Neuronal stem cell (in vitro differentiated cells): ENCODE measurements at regions not wholly inside any gene's neighbourhood (a gene's known extent, or its start where the extent isn't known, plus 50 kb on each side); places are given as distances from the start of the nearest gene placed in this dataset.
A peak's percentile ranks its signal among the peaks of the same experiment; 100 is the strongest.

Experiments
- DNase-seq: peaks from one replicate; pipeline ENCODE4 v3.0.0-alpha.2; 2013; ENCODE audit warnings: low spot score
- H2AFZ ChIP-seq: one replicate; pipeline ENCODE4 v1.6.1; 2013; ENCODE audit warnings: mild to moderate bottlenecking, low read length, inconsistent platforms
- H2AK5ac ChIP-seq: 2 replicates; pipeline ENCODE4 v1.6.1; 2013; ENCODE audit warnings: low read depth, mild to moderate bottlenecking, inconsistent platforms, low read length, moderate library complexity, mixed read lengths
- H2BK120ac ChIP-seq: 2 replicates; pipeline ENCODE4 v1.6.1; 2013; ENCODE audit warnings: low read depth, mild to moderate bottlenecking, inconsistent platforms, low read length, moderate library complexity, mixed read lengths
- H2BK12ac ChIP-seq: one replicate; pipeline ENCODE4 v1.6.1; 2013; ENCODE audit warnings: low read length, inconsistent platforms
- H2BK15ac ChIP-seq: 2 replicates; pipeline ENCODE4 v1.6.1; 2013; ENCODE audit warnings: mild to moderate bottlenecking, low read length, inconsistent platforms, mixed read lengths
- H2BK5ac ChIP-seq: one replicate; pipeline ENCODE4 v1.6.1; 2013; ENCODE audit warnings: inconsistent platforms, mild to moderate bottlenecking, low read length, moderate library complexity
- H3K14ac ChIP-seq: one replicate; pipeline ENCODE4 v1.6.1; 2013; ENCODE audit warnings: low read length, inconsistent platforms
- H3K18ac ChIP-seq: 2 replicates; pipeline ENCODE4 v1.6.1; 2013; ENCODE audit warnings: low read length, inconsistent platforms
- H3K23ac ChIP-seq: 2 replicates; pipeline ENCODE4 v1.6.1; 2013; ENCODE audit warnings: low read depth, mild to moderate bottlenecking, mixed read lengths, low read length, inconsistent platforms; ENCODE audit not compliant: poor library complexity
- H3K27ac ChIP-seq: replicated peaks from 3 replicates; pipeline ENCODE4 v1.5.1; 2013; ENCODE audit warnings: low read length, inconsistent platforms
- H3K27me3 ChIP-seq, 3 experiments: 2 replicates each; pipeline ENCODE4 v1.6.1; 2013; ENCODE audit warnings: low read length in 3 of 3, mild to moderate bottlenecking in 2 of 3, inconsistent platforms in 1 of 3, low read depth in 1 of 3, mixed read lengths in 1 of 3, moderate library complexity in 1 of 3; ENCODE audit not compliant: control insufficient read depth in 3 of 3, insufficient read depth in 3 of 3
- H3K36me3 ChIP-seq, 2 donors: replicated peaks in 1 of 2; 2 replicates each; pipeline ENCODE4 v1.6.1; 2013; ENCODE audit warnings: low read length in 2 of 2; ENCODE audit not compliant: control insufficient read depth in 2 of 2, insufficient read depth in 2 of 2
- H3K4ac ChIP-seq: 2 replicates; pipeline ENCODE4 v1.6.1; 2013; ENCODE audit warnings: inconsistent platforms, mild to moderate bottlenecking, low read length, moderate library complexity
- H3K4me1 ChIP-seq, 2 donors: 1 replicate in 1 of 2; 2 replicates in 1 of 2; pipeline ENCODE4 v1.6.1; 2013; ENCODE audit warnings: low read length in 2 of 2, low read depth in 1 of 2; ENCODE audit not compliant: control insufficient read depth in 2 of 2, insufficient read depth in 1 of 2
- H3K4me2 ChIP-seq: one replicate; pipeline ENCODE4 v1.6.1; 2013; ENCODE audit warnings: mild to moderate bottlenecking, low read length, inconsistent platforms; ENCODE audit not compliant: insufficient read depth, poor library complexity, severe bottlenecking
- H3K4me3 ChIP-seq, 2 donors: 2 replicates each; pipeline ENCODE4 v1.5.1; 2013; ENCODE audit warnings: low read length in 2 of 2, mild to moderate bottlenecking in 2 of 2, inconsistent platforms in 1 of 2, moderate library complexity in 1 of 2
- H3K79me1 ChIP-seq: one replicate; pipeline ENCODE4 v1.6.1; 2013; ENCODE audit warnings: low read depth, mild to moderate bottlenecking, inconsistent platforms, low read length, moderate library complexity
- H3K9ac ChIP-seq: one replicate; pipeline ENCODE4 v1.6.1; 2013; ENCODE audit warnings: mild to moderate bottlenecking, low read depth, low read length, inconsistent platforms; ENCODE audit not compliant: poor library complexity
- H3K9me3 ChIP-seq, 2 donors: replicated peaks in 1 of 2; 2 replicates each; pipeline versions ENCODE3 to v1.6.1; 2013; ENCODE audit warnings: low read length in 2 of 2, mild to moderate bottlenecking in 2 of 2, inconsistent platforms in 1 of 2, low read depth in 1 of 2, mixed read lengths in 1 of 2, moderate library complexity in 1 of 2; ENCODE audit not compliant: control insufficient read depth in 2 of 2, insufficient read depth in 1 of 2
- H4K8ac ChIP-seq: one replicate; pipeline ENCODE4 v1.6.1; 2013; ENCODE audit warnings: low read depth, mild to moderate bottlenecking, inconsistent platforms, low read length, moderate library complexity
- H4K91ac ChIP-seq: one replicate; pipeline ENCODE4 v1.6.1; 2013; ENCODE audit warnings: low read length, low read depth, mild to moderate bottlenecking, inconsistent platforms; ENCODE audit not compliant: poor library complexity
- WGBS, 2 donors: extraction: QIAGEN DNeasy Blood & Tissue Kit; methylation state at CpG; one replicate each; pipeline ENCODE4 v1.1.7; 2013; ENCODE audit warnings: missing lambda C conversion rate in 2 of 2, mixed read lengths in 1 of 2; ENCODE audit not compliant: insufficient read length in 2 of 2, insufficient replicate concordance in 1 of 2; ENCODE audit errors: extremely low coverage in 2 of 2; 5-methylcytosine and 5-hydroxymethylcytosine counted together

DNA sequence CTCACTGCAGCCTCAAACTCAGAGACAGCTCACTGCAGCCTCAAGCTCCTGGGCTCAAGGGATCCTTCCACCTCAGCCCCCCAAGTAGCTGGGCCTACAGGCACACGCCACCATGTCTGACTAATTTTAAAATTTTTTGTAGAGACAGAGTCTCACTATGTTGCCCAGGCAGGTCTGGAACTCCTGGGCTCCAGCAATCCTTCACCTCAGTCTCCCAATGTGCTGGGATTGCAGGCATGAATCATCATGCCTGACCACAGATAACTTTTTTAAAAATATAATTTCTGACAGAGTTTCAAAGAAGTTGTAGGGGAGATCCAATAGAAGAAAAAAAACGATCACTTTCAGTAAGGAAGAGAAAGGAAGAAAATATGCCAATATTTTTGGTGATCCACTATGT is 189.7 kb upstream of the CDKN3 start:
- H3K14ac ChIP-seq, result no peak overlapping the region
- no peak overlapping the region for H3K4ac ChIP-seq
- no peaks in the 10 kb centered on the region for H3K9me3 ChIP-seq
- H2BK5ac ChIP-seq, result no peak overlapping the region
- H3K18ac ChIP-seq, result no peak overlapping the region
- H3K27me3 ChIP-seq, result peaks cover 0 to 2% (median 0%) of the 10 kb centered on the region in 3 experiments
- H4K91ac ChIP-seq, result no peak overlapping the region
- H2BK12ac ChIP-seq, result no peak overlapping the region
- DNase-seq, result no peak
- no peak overlapping the region for H2AK5ac ChIP-seq
- peaks cover 0 to 3% of the 10 kb centered on the region in 2 donors for H3K4me1 ChIP-seq
- no peak overlapping the region for H2AFZ ChIP-seq
- no peak overlapping the region for H3K9ac ChIP-seq
- no peak overlapping the region for H2BK15ac ChIP-seq
- no peak overlapping the region for H2BK120ac ChIP-seq
- no peak overlapping the region for H3K4me3 ChIP-seq
- WGBS, 2 donors, result no CpG with 5 or more reads among the region's 2 CpGs
- no peak overlapping the region for H3K23ac ChIP-seq
- no peaks in the 10 kb centered on the region for H3K36me3 ChIP-seq
- H3K79me1 ChIP-seq, result no peaks in the 10 kb centered on the region
- no peak overlapping the region for H3K27ac ChIP-seq
- no peak overlapping the region for H4K8ac ChIP-seq
- no peak overlapping the region for H3K4me2 ChIP-seq

DNA sequence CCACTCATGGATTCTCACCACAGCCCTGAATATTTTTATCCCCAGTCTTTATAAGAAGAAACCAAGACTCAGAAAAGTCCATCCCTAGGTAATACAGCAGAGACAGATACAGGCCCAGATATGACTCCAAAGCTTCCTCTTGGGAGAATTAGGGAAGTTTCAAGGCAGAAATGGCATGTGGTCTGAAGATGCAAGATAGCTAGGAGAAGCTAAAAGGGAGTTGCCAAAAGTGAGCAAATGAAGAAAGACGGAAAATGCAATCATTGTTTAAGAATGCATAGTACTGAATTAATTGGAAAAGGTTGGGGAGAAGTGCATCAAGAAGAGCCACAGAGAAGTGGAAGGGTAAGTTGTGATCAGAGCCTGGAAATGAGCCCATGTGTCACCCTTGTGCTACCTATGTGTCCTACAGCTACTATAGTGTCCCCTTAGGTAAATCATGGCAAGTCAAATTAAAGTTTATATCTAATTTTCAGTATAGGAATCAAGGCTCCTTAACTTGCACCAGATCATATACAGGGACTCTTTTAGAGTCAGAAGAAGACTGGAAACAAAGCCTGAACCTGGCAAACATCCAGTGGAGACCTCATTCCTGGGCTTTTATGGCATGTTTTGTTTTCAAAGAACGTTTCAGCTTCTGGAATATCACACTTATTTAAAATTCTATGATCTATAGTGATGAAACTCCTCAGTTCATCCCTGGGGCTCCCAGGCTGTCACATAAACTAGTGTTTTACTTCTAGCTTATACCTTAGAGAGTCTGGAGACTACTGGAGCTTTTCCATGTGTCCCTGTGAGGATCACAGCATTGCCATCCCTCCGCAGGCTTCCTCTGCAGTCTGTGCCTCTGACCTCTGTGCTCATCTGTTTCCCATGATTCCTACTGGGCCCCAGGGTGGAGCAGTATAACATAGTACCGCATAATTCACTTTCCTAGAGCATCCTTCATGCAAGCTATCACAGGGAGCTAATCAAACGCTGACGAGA is 189.0 kb upstream of the CDKN3 start:
- no peak overlapping the region for H3K14ac ChIP-seq
- H3K27me3 ChIP-seq, result peaks cover 0 to 2% (median 0%) of the 10 kb centered on the region in 3 experiments
- no peak for DNase-seq
- H3K27ac ChIP-seq, result no peak overlapping the region
- no peaks in the 10 kb centered on the region for H3K36me3 ChIP-seq
- H3K79me1 ChIP-seq, result no peaks in the 10 kb centered on the region
- H2BK15ac ChIP-seq, result no peak overlapping the region
- no peak overlapping the region for H3K4ac ChIP-seq
- H2BK120ac ChIP-seq, result no peak overlapping the region
- peaks cover 0 to 3% of the 10 kb centered on the region in 2 donors for H3K9me3 ChIP-seq
- H3K9ac ChIP-seq, result no peak overlapping the region
- H2BK5ac ChIP-seq, result no peak overlapping the region
- no peak overlapping the region for H3K4me2 ChIP-seq
- no peak overlapping the region for H3K23ac ChIP-seq
- H4K8ac ChIP-seq, result no peak overlapping the region
- no peak overlapping the region for H2AFZ ChIP-seq
- H3K4me3 ChIP-seq, result no peak overlapping the region
- H4K91ac ChIP-seq, result no peak overlapping the region
- H2BK12ac ChIP-seq, result no peak overlapping the region
- H3K4me1 ChIP-seq, result peaks cover 0 to 3% of the 10 kb centered on the region in 2 donors
- no CpG with 5 or more reads among the region's 6 CpGs for WGBS, 2 donors
- no peak overlapping the region for H2AK5ac ChIP-seq
- H3K18ac ChIP-seq, result peak overlapping the region; percentile 13

DNA sequence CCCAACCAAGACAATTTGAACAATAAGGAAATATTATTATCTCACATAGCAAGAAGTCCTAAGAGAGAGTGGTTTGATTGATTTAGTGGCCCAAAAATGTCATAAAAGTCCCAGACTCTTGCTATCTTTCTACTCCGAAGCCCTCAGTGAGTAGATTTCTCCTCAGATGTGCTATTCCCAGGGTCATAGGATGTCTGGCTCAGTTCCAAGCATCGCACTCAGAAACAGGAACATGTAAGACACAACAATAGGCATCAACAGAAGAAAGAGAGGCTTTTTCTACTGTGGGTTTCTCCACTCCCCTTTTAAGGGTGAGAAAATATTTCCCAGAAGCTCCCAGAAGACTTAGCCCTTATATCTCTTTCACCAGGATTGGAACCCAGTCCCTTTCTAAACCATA is 188.1 kb upstream of the CDKN3 start:
- Histone ChIP-seq H3K4ac (no peak overlapping the region), H3K9ac (no peak overlapping the region), H2BK15ac (no peak overlapping the region), H4K8ac (no peak overlapping the region), H3K18ac (no peak overlapping the region), H4K91ac (no peak overlapping the region), H3K9me3 (peaks cover 2 to 4% of the 10 kb centered on the region in 2 donors), H3K14ac (no peak overlapping the region), H2BK120ac (no peak overlapping the region), H3K27me3 (peaks cover 0 to 2% (median 0%) of the 10 kb centered on the region in 3 experiments), H3K27ac (no peak overlapping the region), H2AK5ac (no peak overlapping the region), H3K4me2 (no peak overlapping the region), H3K23ac (no peak overlapping the region), H3K4me3 (no peak overlapping the region), H3K36me3 (no peaks in the 10 kb centered on the region), H2BK5ac (no peak overlapping the region), H2AFZ (no peak overlapping the region), H3K4me1 (peaks cover 0 to 3% of the 10 kb centered on the region in 2 donors), H2BK12ac (no peak overlapping the region), H3K79me1 (no peaks in the 10 kb centered on the region)
- no peak for DNase-seq
- no CpG with 5 or more reads among the region's 2 CpGs for WGBS, 2 donors

DNA sequence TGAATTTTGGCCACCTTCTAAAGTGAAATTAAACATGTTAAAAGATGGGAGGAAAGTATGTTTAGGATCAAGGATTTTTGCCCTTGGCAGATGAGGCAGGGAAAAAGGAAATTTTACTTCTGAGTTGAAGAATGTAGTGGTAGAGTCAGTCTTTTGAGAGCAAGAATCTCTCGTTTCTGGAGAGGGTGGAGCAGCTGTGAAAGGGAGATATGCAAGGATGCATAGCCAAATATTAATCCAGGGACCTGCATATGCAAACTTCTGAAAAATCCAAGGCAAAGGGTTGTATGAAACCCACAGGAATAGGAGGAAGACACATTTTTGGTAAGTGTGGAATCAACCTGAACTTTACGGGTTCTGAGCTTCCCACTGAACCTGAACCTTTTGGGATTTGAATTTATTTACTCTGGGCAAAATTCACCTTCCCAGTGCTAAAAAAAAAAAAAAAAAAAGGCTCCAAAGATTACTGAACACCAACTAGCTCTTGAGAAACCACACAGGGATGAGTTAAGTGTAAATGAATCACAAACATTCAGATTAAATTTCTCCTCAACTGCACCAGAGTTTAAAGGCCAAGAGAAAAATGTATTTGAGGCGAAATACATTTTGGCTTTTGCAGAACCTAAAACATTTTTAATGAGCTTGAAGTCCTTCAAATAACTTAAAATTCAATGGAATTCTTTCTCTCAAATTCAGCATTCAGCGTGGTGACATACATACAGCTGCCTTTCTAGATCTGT is 187.1 kb upstream of the CDKN3 start:
- no peak overlapping the region for H4K8ac ChIP-seq
- H2BK120ac ChIP-seq, result no peak overlapping the region
- H2BK15ac ChIP-seq, result no peak overlapping the region
- no peak overlapping the region for H3K4me2 ChIP-seq
- H3K27ac ChIP-seq, result no peak overlapping the region
- no peaks in the 10 kb centered on the region for H3K36me3 ChIP-seq
- no peak overlapping the region for H2BK12ac ChIP-seq
- H3K4me3 ChIP-seq, result no peak overlapping the region
- peaks cover 0 to 3% of the 10 kb centered on the region in 2 donors for H3K4me1 ChIP-seq
- no peak overlapping the region for H2AK5ac ChIP-seq
- peaks cover 2 to 4% of the 10 kb centered on the region in 2 donors for H3K9me3 ChIP-seq
- no peak overlapping the region for H3K18ac ChIP-seq
- H3K9ac ChIP-seq, result no peak overlapping the region
- no peak overlapping the region for H3K23ac ChIP-seq
- H2BK5ac ChIP-seq, result no peak overlapping the region
- no peak overlapping the region for H2AFZ ChIP-seq
- DNase-seq, result no peak
- no peak overlapping the region for H4K91ac ChIP-seq
- peaks cover 0 to 2% (median 0%) of the 10 kb centered on the region in 3 experiments for H3K27me3 ChIP-seq
- no peak overlapping the region for H3K4ac ChIP-seq
- WGBS, 2 donors, result no CpG with 5 or more reads among the region's 4 CpGs
- H3K79me1 ChIP-seq, result no peaks in the 10 kb centered on the region
- H3K14ac ChIP-seq, result no peak overlapping the region
